Transverse colon (tissue), 4 donors: ENCODE measurements at regions not wholly inside any gene's neighbourhood (a gene's known extent, or its start where the extent isn't known, plus 50 kb on each side); places are given as distances from the start of the nearest gene placed in this dataset.

Experiments
- DNase-seq: peaks from one replicate; pipeline ENCODE4 v3.0.0-alpha.2; 2019
- H3K27ac ChIP-seq, 4 donors: fragments of 200-600 bp; sonication (generic); 2 replicates each; pipeline ENCODE4 v1.5.1; 2016 to 2018; ENCODE audit warnings: inconsistent platforms in 4 of 4
- H3K27me3 ChIP-seq: fragments of 200-600 bp; sonication (generic); 2 replicates; pipeline ENCODE4 v1.5.1; 2017; ENCODE audit warnings: inconsistent platforms
- H3K36me3 ChIP-seq, 4 donors: fragments of 200-600 bp; sonication (generic); 2 replicates each; pipeline ENCODE4 v1.5.1; 2017 to 2019; ENCODE audit warnings: inconsistent platforms in 4 of 4
- H3K4me1 ChIP-seq, 4 donors: fragments of 200-600 bp; sonication (generic); 2 replicates each; pipeline ENCODE4 v1.5.1; 2017 to 2020; ENCODE audit warnings: inconsistent platforms in 4 of 4
- H3K4me3 ChIP-seq, 4 donors: fragments of 200-600 bp; sonication (generic); 1 replicate in 1 of 4; 2 replicates in 3 of 4; pipeline versions ENCODE4 v1.5.1 to v1.6.1; 2017 to 2019; ENCODE audit warnings: inconsistent platforms in 4 of 4
- H3K9me3 ChIP-seq, 2 donors: fragments of 200-600 bp; sonication (generic); 2 replicates each; pipeline ENCODE4 v1.5.1; 2017 to 2019; ENCODE audit warnings: inconsistent platforms in 2 of 2
- CTCF ChIP-seq, 5 experiments: fragments of 200-600 bp in 3 of 5; fragments of 450-650 bp in 2 of 5; sonication (generic) in 3 of 5; IDR thresholded peaks; 1 replicate in 2 of 5; 2 replicates in 3 of 5; pipeline ENCODE4 v1.5.1; 2016 to 2017; ENCODE audit warnings: antibody characterized with exemption in 5 of 5, inconsistent platforms in 3 of 5, mild to moderate bottlenecking in 2 of 5, moderate library complexity in 1 of 5
- EP300 ChIP-seq: sonication (generic); formaldehyde crosslinking; IDR thresholded peaks from one replicate; pipeline ENCODE4 v1.6.1; 2017; ENCODE audit warnings: antibody characterized with exemption, low read depth
- POLR2A ChIP-seq: fragments of 450-650 bp; IDR thresholded peaks from one replicate; pipeline ENCODE4 v1.6.1; 2016; ENCODE audit warnings: antibody characterized with exemption, mild to moderate bottlenecking, moderate library complexity
- POLR2AphosphoS5 ChIP-seq, 3 donors: sonication (generic); formaldehyde crosslinking; IDR thresholded peaks; one replicate each; pipeline ENCODE4 v1.6.1; 2016; ENCODE audit warnings: antibody characterized with exemption in 3 of 3
- WGBS, 2 donors: methylation state at CpG; one replicate each; pipeline ENCODE4 v1.1.5; 2018; ENCODE audit warnings: low coverage in 1 of 2; 5-methylcytosine and 5-hydroxymethylcytosine counted together
- in situ Hi-C, 4 donors: fragments of 200-750 bp; cut with MboI; loops; one replicate each; pipeline versions ENCODE4 v1.15.0 to v1.15.1; 2017; ENCODE audit warnings: low sequenced_read_pairs in 3 of 4, low pct_ligation_motif_present in 1 of 4, low pct_unique_long_range_greater_than_20kb in 1 of 4
- intact Hi-C: fragments of 100-400 bp; cut with DNase I; formaldehyde crosslinking; loops from one replicate; pipeline ENCODE4 v1.15.1; 2023; ENCODE audit warnings: low total_unique reads

- Histone ChIP-seq H3K4me3 (no peak overlapping the region), H3K4me1 (no peaks in the 10 kb centered on the region), H3K27me3 (no peaks in the 10 kb centered on the region), H3K9me3 (no peaks in the 10 kb centered on the region), H3K36me3 (no peaks in the 10 kb centered on the region), H3K27ac (no peak overlapping the region)
- TF ChIP-seq CTCF (IDR thresholded peaks at IDR 0.05) (no peak), POLR2AphosphoS5 (IDR thresholded peaks at IDR 0.05) (no peak)
- in situ Hi-C loops (no loop called here), intact Hi-C loops (no loop called here)
- 81 to 88% methylated on average over 6 of the region's 6 CpGs for WGBS, 2 donors
- DNase-seq: no peak
These were observed 438.2 kb downstream of the TSN start for GRCh38 chr2:122193622-122194021.

- Histone ChIP-seq H3K4me1 (no peaks in the 10 kb centered on the region), H3K4me3 (no peak overlapping the region), H3K9me3 (no peaks in the 10 kb centered on the region), H3K36me3 (no peaks in the 10 kb centered on the region), H3K27ac (no peak overlapping the region), H3K27me3 (no peaks in the 10 kb centered on the region)
- no peak for DNase-seq
- 76 to 86% methylated on average over 1 to 2 of the region's 2 CpGs for WGBS, 2 donors
- intact Hi-C loops: no loop called here
- in situ Hi-C loops: no loop called here
- TF ChIP-seq POLR2A (no peak), EP300 (no peak), POLR2AphosphoS5 (IDR thresholded peaks at IDR 0.05) (no peak), CTCF (IDR thresholded peaks at IDR 0.05) (no peak)
These were observed 439.1 kb downstream of the TSN start for GRCh38 chr2:122194546-122194945.

GRCh38 chr2:122203523-122203922 is 448.1 kb downstream of the TSN start:
- no peaks in the 10 kb centered on the region for H3K9me3 ChIP-seq
- H3K4me1 ChIP-seq: peaks cover 0 to 6% (median 0%) of the 10 kb centered on the region in 4 donors
- TF ChIP-seq POLR2AphosphoS5 (IDR thresholded peaks at IDR 0.05): no peak
- no peak for TF ChIP-seq CTCF (IDR thresholded peaks at IDR 0.05)
- no peak for TF ChIP-seq POLR2A
- no peak for TF ChIP-seq EP300
- no peak for DNase-seq
- intact Hi-C loops (no loop called here), in situ Hi-C loops (no loop called here)
- no peaks in the 10 kb centered on the region for H3K27me3 ChIP-seq
- no peak overlapping the region for H3K4me3 ChIP-seq
- no peak overlapping the region for H3K27ac ChIP-seq
- WGBS, 2 donors: 46 to 66% methylated on average over 4 of the region's 4 CpGs
- no peaks in the 10 kb centered on the region for H3K36me3 ChIP-seq

GRCh38 chr2:122205641-122206040 is 450.2 kb downstream of the TSN start:
- in situ Hi-C loops: no loop called here
- no peak overlapping the region for H3K4me3 ChIP-seq

More at GRCh38 chr2:122205641-122206040, 450.2 kb downstream of the TSN start:
- Histone ChIP-seq H3K27ac (no peak overlapping the region), H3K27me3 (no peaks in the 10 kb centered on the region), H3K9me3 (no peaks in the 10 kb centered on the region), H3K4me1 (peaks cover 0 to 6% (median 0%) of the 10 kb centered on the region in 4 donors), H3K36me3 (no peaks in the 10 kb centered on the region)
- WGBS, 2 donors: 51 to 73% methylated on average over 2 of the region's 2 CpGs
- intact Hi-C loops: no loop called here
- no peak for TF ChIP-seq CTCF (IDR thresholded peaks at IDR 0.05)
- no peak for TF ChIP-seq POLR2A
- no peak for TF ChIP-seq EP300
- no peak for TF ChIP-seq POLR2AphosphoS5 (IDR thresholded peaks at IDR 0.05)
- DNase-seq: no peak
